ENCODE measurements at regions not wholly inside any gene's neighbourhood (a gene's known extent, or its start where the extent isn't known, plus 50 kb on each side); places are given as distances from the start of the nearest gene placed in this dataset.

GRCh38 chr4:187839765-187840164 is 155.8 kb upstream of the ZFP42 start:
- Histone ChIP-seq H3K4me1 (ENCODE audit: insufficient read depth, low read length) (no peaks in the 10 kb centered on the region), H3K27me3 (ENCODE audit: insufficient read depth, low read length) (no peaks in the 10 kb centered on the region), H3K27ac (ENCODE audit: low read depth, low read length) (no peak overlapping the region), H3K4me3 (ENCODE audit: low read length in 2 of 2) (no peak overlapping the region), H3K9me3 (ENCODE audit: control insufficient read depth in 1 of 2, low read length in 2 of 2) (no peaks in the 10 kb centered on the region), H3K36me3 (ENCODE audit: insufficient read depth, low read length) (no peaks in the 10 kb centered on the region)
- H3K36me3 Mint-ChIP-seq = no peaks in the 10 kb centered on the region
- H3K4me1 Mint-ChIP-seq = no peaks in the 10 kb centered on the region
- intact Hi-C loops (cut with micrococcal nuclease) = no loop called here
- H3K9me3 Mint-ChIP-seq = peaks cover 0 to 23% (median 16%) of the 10 kb centered on the region in 8 donors
- no peak for DNase-seq
- no peak overlapping the region for H3K4me3 Mint-ChIP-seq
- ChIA-PET POLR2A (ENCODE audit: partially characterized antibody) (no interaction called here), CTCF (ENCODE audit: partially characterized antibody) (no interaction called here)
- no peak overlapping the region for H3K27ac Mint-ChIP-seq
- no peaks in the 10 kb centered on the region for H3K27me3 Mint-ChIP-seq

GRCh38 chr4:187840814-187841213 is 154.8 kb upstream of the ZFP42 start:
- Mint-ChIP-seq H3K36me3 (no peaks in the 10 kb centered on the region), H3K4me3 (no peak overlapping the region), H3K4me1 (no peaks in the 10 kb centered on the region), H3K27ac (no peak overlapping the region), H3K27me3 (no peaks in the 10 kb centered on the region), H3K9me3 (peaks cover 0 to 21% (median 19%) of the 10 kb centered on the region in 8 donors)
- Histone ChIP-seq H3K4me3 (ENCODE audit: low read length in 2 of 2) (no peak overlapping the region), H3K9me3 (ENCODE audit: control insufficient read depth in 1 of 2, low read length in 2 of 2) (no peaks in the 10 kb centered on the region), H3K36me3 (ENCODE audit: insufficient read depth, low read length) (no peaks in the 10 kb centered on the region), H3K4me1 (ENCODE audit: insufficient read depth, low read length) (no peaks in the 10 kb centered on the region), H3K27ac (ENCODE audit: low read depth, low read length) (no peak overlapping the region), H3K27me3 (ENCODE audit: insufficient read depth, low read length) (no peaks in the 10 kb centered on the region)
- no peak for DNase-seq
- CTCF ChIA-PET (ENCODE audit: partially characterized antibody) = no interaction called here
- intact Hi-C loops (cut with micrococcal nuclease) = no loop called here
- POLR2A ChIA-PET (ENCODE audit: partially characterized antibody) = no interaction called here

GRCh38 chr4:187849556-187850225 is 145.9 kb upstream of the ZFP42 start:
- DNase-seq = no peak
- no peaks in the 10 kb centered on the region for H3K27me3 ChIP-seq (ENCODE audit: insufficient read depth, low read length)
- no peaks in the 10 kb centered on the region for H3K4me1 ChIP-seq (ENCODE audit: insufficient read depth, low read length)
- no peaks in the 10 kb centered on the region for H3K36me3 Mint-ChIP-seq
- H3K4me3 ChIP-seq (ENCODE audit: low read length in 2 of 2) = no peak overlapping the region
- CTCF ChIA-PET (ENCODE audit: partially characterized antibody) = no interaction called here
- no peaks in the 10 kb centered on the region for H3K36me3 ChIP-seq (ENCODE audit: insufficient read depth, low read length)
- H3K27me3 Mint-ChIP-seq = no peaks in the 10 kb centered on the region
- intact Hi-C loops (cut with micrococcal nuclease) = no loop called here
- no peaks in the 10 kb centered on the region for H3K9me3 ChIP-seq (ENCODE audit: control insufficient read depth in 1 of 2, low read length in 2 of 2)
- no peak overlapping the region for H3K4me3 Mint-ChIP-seq
- H3K27ac Mint-ChIP-seq = no peak overlapping the region
- H3K27ac ChIP-seq (ENCODE audit: low read depth, low read length) = no peak overlapping the region
- peaks cover 2 to 21% (median 7%) of the 10 kb centered on the region in 8 donors for H3K9me3 Mint-ChIP-seq
- POLR2A ChIA-PET (ENCODE audit: partially characterized antibody) = no interaction called here
- no peaks in the 10 kb centered on the region for H3K4me1 Mint-ChIP-seq

- Histone ChIP-seq H3K27ac (ENCODE audit: low read depth, low read length) (no peak overlapping the region), H3K4me3 (ENCODE audit: low read length in 2 of 2) (no peak overlapping the region), H3K4me1 (ENCODE audit: insufficient read depth, low read length) (no peaks in the 10 kb centered on the region), H3K27me3 (ENCODE audit: insufficient read depth, low read length) (no peaks in the 10 kb centered on the region), H3K9me3 (ENCODE audit: control insufficient read depth in 1 of 2, low read length in 2 of 2) (no peaks in the 10 kb centered on the region), H3K36me3 (ENCODE audit: insufficient read depth, low read length) (no peaks in the 10 kb centered on the region)
- POLR2A ChIA-PET (ENCODE audit: partially characterized antibody) = no interaction called here
- DNase-seq = no peak
- intact Hi-C loops (cut with micrococcal nuclease) = no loop called here
- H3K4me3 Mint-ChIP-seq = no peak overlapping the region
- H3K36me3 Mint-ChIP-seq = no peaks in the 10 kb centered on the region
- H3K4me1 Mint-ChIP-seq = no peaks in the 10 kb centered on the region
- no peak overlapping the region for H3K27ac Mint-ChIP-seq
- H3K27me3 Mint-ChIP-seq = no peaks in the 10 kb centered on the region
- H3K9me3 Mint-ChIP-seq = peaks cover 0 to 15% (median 9%) of the 10 kb centered on the region in 8 donors
- CTCF ChIA-PET (ENCODE audit: partially characterized antibody) = no interaction called here
These were observed 129.7 kb upstream of the ZFP42 start for GRCh38 chr4:187865914-187866313.

GRCh38 chr4:187883049-187883448 is 112.5 kb upstream of the ZFP42 start:
- intact Hi-C loops (cut with micrococcal nuclease) = no loop called here
- Histone ChIP-seq H3K36me3 (ENCODE audit: insufficient read depth, low read length) (no peaks in the 10 kb centered on the region), H3K27ac (ENCODE audit: low read depth, low read length) (no peak overlapping the region), H3K27me3 (ENCODE audit: insufficient read depth, low read length) (no peaks in the 10 kb centered on the region), H3K4me1 (ENCODE audit: insufficient read depth, low read length) (no peaks in the 10 kb centered on the region), H3K4me3 (ENCODE audit: low read length in 2 of 2) (no peak overlapping the region), H3K9me3 (ENCODE audit: control insufficient read depth in 1 of 2, low read length in 2 of 2) (no peaks in the 10 kb centered on the region)
- H3K9me3 Mint-ChIP-seq = peaks cover 0 to 26% (median 11%) of the 10 kb centered on the region in 8 donors
- H3K4me1 Mint-ChIP-seq = no peaks in the 10 kb centered on the region
- H3K4me3 Mint-ChIP-seq = no peak overlapping the region
- no peaks in the 10 kb centered on the region for H3K27me3 Mint-ChIP-seq
- CTCF ChIA-PET (ENCODE audit: partially characterized antibody) = no interaction called here
- H3K36me3 Mint-ChIP-seq = no peaks in the 10 kb centered on the region
- POLR2A ChIA-PET (ENCODE audit: partially characterized antibody) = no interaction called here
- no peak for DNase-seq
- H3K27ac Mint-ChIP-seq = no peak overlapping the region

- Mint-ChIP-seq H3K4me1 (no peaks in the 10 kb centered on the region), H3K27me3 (no peaks in the 10 kb centered on the region), H3K27ac (no peak overlapping the region), H3K9me3 (peaks cover 0 to 24% (median 8%) of the 10 kb centered on the region in 8 donors), H3K36me3 (no peaks in the 10 kb centered on the region), H3K4me3 (no peak overlapping the region)
- Histone ChIP-seq H3K9me3 (ENCODE audit: control insufficient read depth in 1 of 2, low read length in 2 of 2) (no peaks in the 10 kb centered on the region), H3K27me3 (ENCODE audit: insufficient read depth, low read length) (no peaks in the 10 kb centered on the region), H3K27ac (ENCODE audit: low read depth, low read length) (no peak overlapping the region), H3K36me3 (ENCODE audit: insufficient read depth, low read length) (no peaks in the 10 kb centered on the region), H3K4me3 (ENCODE audit: low read length in 2 of 2) (no peak overlapping the region), H3K4me1 (ENCODE audit: insufficient read depth, low read length) (no peaks in the 10 kb centered on the region)
- intact Hi-C loops (cut with micrococcal nuclease) = no loop called here
- ChIA-PET CTCF (ENCODE audit: partially characterized antibody) (no interaction called here), POLR2A (ENCODE audit: partially characterized antibody) (no interaction called here)
- no peak for DNase-seq
These were observed 111.6 kb upstream of the ZFP42 start for GRCh38 chr4:187883836-187884475.

- ChIA-PET CTCF (ENCODE audit: partially characterized antibody) (no interaction called here), POLR2A (ENCODE audit: partially characterized antibody) (no interaction called here)
- H3K36me3 Mint-ChIP-seq = no peaks in the 10 kb centered on the region
- Histone ChIP-seq H3K36me3 (ENCODE audit: insufficient read depth, low read length) (no peaks in the 10 kb centered on the region), H3K9me3 (ENCODE audit: control insufficient read depth in 1 of 2, low read length in 2 of 2) (no peaks in the 10 kb centered on the region), H3K27ac (ENCODE audit: low read depth, low read length) (no peak overlapping the region), H3K4me1 (ENCODE audit: insufficient read depth, low read length) (no peaks in the 10 kb centered on the region), H3K4me3 (ENCODE audit: low read length in 2 of 2) (no peak overlapping the region), H3K27me3 (ENCODE audit: insufficient read depth, low read length) (no peaks in the 10 kb centered on the region)
- no peak overlapping the region for H3K4me3 Mint-ChIP-seq
- H3K4me1 Mint-ChIP-seq = no peaks in the 10 kb centered on the region
- no peaks in the 10 kb centered on the region for H3K27me3 Mint-ChIP-seq
- DNase-seq = no peak
- H3K9me3 Mint-ChIP-seq = peaks cover 0 to 17% (median 8%) of the 10 kb centered on the region in 8 donors
- intact Hi-C loops (cut with micrococcal nuclease) = no loop called here
- H3K27ac Mint-ChIP-seq = no peak overlapping the region
These were observed 107.7 kb upstream of the ZFP42 start for GRCh38 chr4:187887906-187888305.

Measured in CD4-positive, alpha-beta memory T cell (primary cell).